Gastroesophageal sphincter (tissue), 3 donors: ENCODE measurements at regions not wholly inside any gene's neighbourhood (a gene's known extent, or its start where the extent isn't known, plus 50 kb on each side); places are given as distances from the start of the nearest gene placed in this dataset.

Experiments
- CTCF ChIP-seq, 4 experiments: fragments of 200-600 bp in 2 of 4; fragments of 450-650 bp in 2 of 4; sonication (generic) in 1 of 4; IDR thresholded peaks; one replicate each; pipeline ENCODE4 v1.5.1; 2017 to 2019; ENCODE audit warnings: antibody characterized with exemption in 4 of 4, mild to moderate bottlenecking in 2 of 4, moderate library complexity in 2 of 4
- EP300 ChIP-seq: sonication (generic); formaldehyde crosslinking; IDR thresholded peaks from one replicate; pipeline ENCODE4 v1.6.1; 2017; ENCODE audit warnings: antibody characterized with exemption, mild to moderate bottlenecking
- POLR2AphosphoS5 ChIP-seq: sonication (generic); formaldehyde crosslinking; IDR thresholded peaks from one replicate; pipeline ENCODE4 v1.6.1; 2017; ENCODE audit warnings: antibody characterized with exemption

- peak in 1 of 4 experiments; percentile 39 for TF ChIP-seq CTCF (IDR thresholded peaks at IDR 0.05)
- no peak for TF ChIP-seq EP300
- TF ChIP-seq POLR2AphosphoS5: no peak
These were observed 229.8 kb downstream of the SOD2 start for GRCh38 chr6:159463119-159463829.
